HEK293 (cell line): ENCODE measurements at regions not wholly inside any gene's neighbourhood (a gene's known extent, or its start where the extent isn't known, plus 50 kb on each side); places are given as distances from the start of the nearest gene placed in this dataset.

Experiments
- CTCF ChIA-PET: fragments of 350-600 bp; formaldehyde crosslinking; extraction: SDS; loops from one replicate; lab custom pipeline; 2021; ENCODE audit warnings: antibody characterized with exemption; lab: Yijun Ruan, JAX
- POLR2A ChIA-PET: fragments of 300-600 bp; formaldehyde crosslinking; extraction: SDS; loops from one replicate; lab custom pipeline; 2020; ENCODE audit warnings: antibody characterized with exemption, inconsistent platforms; lab: Yijun Ruan, JAX
- H3K27ac ChIP-seq: fragments of 200-500 bp; sonication (Bioruptor generic); 2 replicates; pipeline ENCODE4 v1.5.1; 2014; ENCODE audit warnings: low read depth, low read length, control low read depth, inconsistent platforms; ENCODE audit errors: extremely low read depth
- H3K36me3 ChIP-seq, 2 experiments: fragments of 200-500 bp in 1 of 2; sonication (Bioruptor generic) in 1 of 2; 1 replicate in 1 of 2; 2 replicates in 1 of 2; pipeline ENCODE4 v1.5.1; 2014 to 2017; ENCODE audit warnings: inconsistent platforms in 2 of 2, low read length in 2 of 2; ENCODE audit not compliant: control insufficient read depth in 2 of 2, insufficient read depth in 1 of 2
- H3K4me1 ChIP-seq: fragments of 200-500 bp; sonication (Bioruptor generic); 2 replicates; pipeline ENCODE4 v1.5.1; 2014; ENCODE audit warnings: mild to moderate bottlenecking, low read length, inconsistent platforms; ENCODE audit not compliant: control insufficient read depth, insufficient read depth
- H3K4me3 ChIP-seq: 2 replicates; pipeline ENCODE4 v1.5.1; 2011; ENCODE audit warnings: low read depth, mild to moderate bottlenecking, control low read depth, low read length, moderate library complexity
- H3K9me3 ChIP-seq: fragments of 200-500 bp; sonication (Bioruptor generic); 2 replicates; pipeline ENCODE4 v1.5.1; 2014; ENCODE audit warnings: low read depth, low read length, inconsistent platforms; ENCODE audit not compliant: control insufficient read depth, insufficient read depth
- GLIS2 ChIP-seq: fragments of 450-650 bp; formaldehyde crosslinking; IDR thresholded peaks from 2 replicates; pipeline ENCODE4 v1.5.1; 2016; ENCODE audit warnings: missing biosample characterization, missing genetic modification characterization
- MYNN ChIP-seq: fragments of 450-650 bp; formaldehyde crosslinking; IDR thresholded peaks from 2 replicates; pipeline ENCODE4 v1.5.1; 2016; ENCODE audit warnings: missing biosample characterization, missing genetic modification characterization, borderline replicate concordance
- ZBTB48 ChIP-seq: fragments of 450-650 bp; formaldehyde crosslinking; IDR thresholded peaks from 2 replicates; pipeline ENCODE4 v1.5.1; 2016; ENCODE audit warnings: missing biosample characterization, missing genetic modification characterization
- ZNF133 ChIP-seq: fragments of 450-650 bp; formaldehyde crosslinking; IDR thresholded peaks from 2 replicates; pipeline ENCODE4 v1.5.1; 2016; ENCODE audit warnings: missing biosample characterization, missing genetic modification characterization
- ZNF146 ChIP-seq: fragments of 450-650 bp; formaldehyde crosslinking; IDR thresholded peaks from 2 replicates; pipeline ENCODE4 v1.5.1; 2016; ENCODE audit warnings: missing biosample characterization, missing genetic modification characterization
- ZNF221 ChIP-seq: fragments of 450-650 bp; formaldehyde crosslinking; IDR thresholded peaks from 2 replicates; pipeline ENCODE4 v1.5.1; 2017; ENCODE audit warnings: missing biosample characterization, missing genetic modification characterization, borderline replicate concordance
- ZNF521 ChIP-seq: fragments of 450-650 bp; formaldehyde crosslinking; IDR thresholded peaks from 2 replicates; pipeline ENCODE4 v1.5.1; 2017; ENCODE audit warnings: missing biosample characterization, mild to moderate bottlenecking, missing genetic modification characterization
- ZNF529 ChIP-seq: fragments of 450-650 bp; formaldehyde crosslinking; IDR thresholded peaks from 2 replicates; pipeline ENCODE4 v1.5.1; 2017; ENCODE audit warnings: missing genetic modification characterization, missing biosample characterization; ENCODE audit not compliant: insufficient replicate concordance
- ZNF555 ChIP-seq: fragments of 450-650 bp; formaldehyde crosslinking; conservative IDR thresholded peaks from 2 replicates; pipeline ENCODE4 v1.5.1; 2017; ENCODE audit warnings: missing biosample characterization, mild to moderate bottlenecking, missing genetic modification characterization, inconsistent platforms
- ZNF768 ChIP-seq: fragments of 450-650 bp; formaldehyde crosslinking; IDR thresholded peaks from 2 replicates; pipeline ENCODE4 v1.5.1; 2018; ENCODE audit warnings: missing biosample characterization, mild to moderate bottlenecking, missing genetic modification characterization
- TF ChIP-seq, protein P1 (sequence below): fragments of 450-650 bp; formaldehyde crosslinking; IDR thresholded peaks from 2 replicates; pipeline ENCODE4 v1.5.1; 2016; ENCODE audit warnings: missing biosample characterization, missing genetic modification characterization
- TF ChIP-seq, protein P2 (sequence below): fragments of 450-650 bp; formaldehyde crosslinking; IDR thresholded peaks from 2 replicates; pipeline ENCODE4 v1.5.1; 2016; ENCODE audit warnings: missing biosample characterization, missing genetic modification characterization
- TF ChIP-seq, protein P3 (sequence below): fragments of 450-650 bp; formaldehyde crosslinking; IDR thresholded peaks from 2 replicates; pipeline ENCODE4 v1.5.1; 2016; ENCODE audit warnings: missing biosample characterization, missing genetic modification characterization
- TF ChIP-seq, protein P4 (sequence below): fragments of 450-650 bp; formaldehyde crosslinking; IDR thresholded peaks from 2 replicates; pipeline ENCODE4 v1.5.1; 2016; ENCODE audit warnings: missing biosample characterization, missing genetic modification characterization, borderline replicate concordance

DNA sequence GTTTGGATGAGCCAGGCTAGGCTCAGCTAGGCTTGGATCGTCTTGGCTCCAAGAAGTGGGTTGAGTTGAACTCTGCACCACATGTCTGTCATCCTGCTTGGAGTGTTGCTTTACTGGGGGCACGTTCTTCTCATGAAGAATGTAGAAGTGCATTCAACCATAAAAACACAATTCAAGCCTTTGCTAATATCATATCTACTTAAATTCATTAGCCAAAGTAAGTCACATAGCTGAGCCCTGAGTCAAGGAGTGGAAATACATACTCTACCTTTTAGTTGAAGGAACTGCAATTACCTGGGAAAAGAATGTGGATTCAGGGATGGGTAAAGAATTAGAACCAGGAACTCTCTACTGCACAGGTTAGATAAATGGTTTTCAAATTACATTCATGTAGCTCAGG is 360.4 kb upstream of the KCNH7 start:
- TF ChIP-seq ZNF521 (no peak), ZNF133 (no peak), GLIS2 (tag by site-specific recombination) (no peak), MYNN (no peak), ZNF221 (no peak), ZNF146 (tag by site-specific recombination) (no peak), ZNF555 (no peak), ZNF529 (tag by site-specific recombination) (no peak), ZNF768 (no peak), ZBTB48 (tag by site-specific recombination) (no peak)
- TF ChIP-seq, protein P1, sequence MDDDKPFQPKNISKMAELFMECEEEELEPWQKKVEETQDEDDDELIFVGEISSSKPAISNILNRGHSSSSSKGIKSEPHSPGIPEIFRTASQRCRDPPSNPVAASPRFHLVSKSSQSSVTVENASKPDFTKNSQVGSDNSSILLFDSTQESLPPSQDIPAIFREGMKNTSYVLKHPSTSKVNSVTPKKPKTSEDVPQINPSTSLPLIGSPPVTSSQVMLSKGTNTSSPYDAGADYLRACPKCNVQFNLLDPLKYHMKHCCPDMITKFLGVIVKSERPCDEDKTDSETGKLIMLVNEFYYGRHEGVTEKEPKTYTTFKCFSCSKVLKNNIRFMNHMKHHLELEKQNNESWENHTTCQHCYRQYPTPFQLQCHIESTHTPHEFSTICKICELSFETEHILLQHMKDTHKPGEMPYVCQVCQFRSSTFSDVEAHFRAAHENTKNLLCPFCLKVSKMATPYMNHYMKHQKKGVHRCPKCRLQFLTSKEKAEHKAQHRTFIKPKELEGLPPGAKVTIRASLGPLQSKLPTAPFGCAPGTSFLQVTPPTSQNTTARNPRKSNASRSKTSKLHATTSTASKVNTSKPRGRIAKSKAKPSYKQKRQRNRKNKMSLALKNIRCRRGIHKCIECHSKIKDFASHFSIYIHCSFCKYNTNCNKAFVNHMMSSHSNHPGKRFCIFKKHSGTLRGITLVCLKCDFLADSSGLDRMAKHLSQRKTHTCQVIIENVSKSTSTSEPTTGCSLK (tag by site-specific recombination) = no peak
- TF ChIP-seq, protein P2, sequence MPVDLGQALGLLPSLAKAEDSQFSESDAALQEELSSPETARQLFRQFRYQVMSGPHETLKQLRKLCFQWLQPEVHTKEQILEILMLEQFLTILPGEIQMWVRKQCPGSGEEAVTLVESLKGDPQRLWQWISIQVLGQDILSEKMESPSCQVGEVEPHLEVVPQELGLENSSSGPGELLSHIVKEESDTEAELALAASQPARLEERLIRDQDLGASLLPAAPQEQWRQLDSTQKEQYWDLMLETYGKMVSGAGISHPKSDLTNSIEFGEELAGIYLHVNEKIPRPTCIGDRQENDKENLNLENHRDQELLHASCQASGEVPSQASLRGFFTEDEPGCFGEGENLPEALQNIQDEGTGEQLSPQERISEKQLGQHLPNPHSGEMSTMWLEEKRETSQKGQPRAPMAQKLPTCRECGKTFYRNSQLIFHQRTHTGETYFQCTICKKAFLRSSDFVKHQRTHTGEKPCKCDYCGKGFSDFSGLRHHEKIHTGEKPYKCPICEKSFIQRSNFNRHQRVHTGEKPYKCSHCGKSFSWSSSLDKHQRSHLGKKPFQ = no peak
- TF ChIP-seq, protein P3, sequence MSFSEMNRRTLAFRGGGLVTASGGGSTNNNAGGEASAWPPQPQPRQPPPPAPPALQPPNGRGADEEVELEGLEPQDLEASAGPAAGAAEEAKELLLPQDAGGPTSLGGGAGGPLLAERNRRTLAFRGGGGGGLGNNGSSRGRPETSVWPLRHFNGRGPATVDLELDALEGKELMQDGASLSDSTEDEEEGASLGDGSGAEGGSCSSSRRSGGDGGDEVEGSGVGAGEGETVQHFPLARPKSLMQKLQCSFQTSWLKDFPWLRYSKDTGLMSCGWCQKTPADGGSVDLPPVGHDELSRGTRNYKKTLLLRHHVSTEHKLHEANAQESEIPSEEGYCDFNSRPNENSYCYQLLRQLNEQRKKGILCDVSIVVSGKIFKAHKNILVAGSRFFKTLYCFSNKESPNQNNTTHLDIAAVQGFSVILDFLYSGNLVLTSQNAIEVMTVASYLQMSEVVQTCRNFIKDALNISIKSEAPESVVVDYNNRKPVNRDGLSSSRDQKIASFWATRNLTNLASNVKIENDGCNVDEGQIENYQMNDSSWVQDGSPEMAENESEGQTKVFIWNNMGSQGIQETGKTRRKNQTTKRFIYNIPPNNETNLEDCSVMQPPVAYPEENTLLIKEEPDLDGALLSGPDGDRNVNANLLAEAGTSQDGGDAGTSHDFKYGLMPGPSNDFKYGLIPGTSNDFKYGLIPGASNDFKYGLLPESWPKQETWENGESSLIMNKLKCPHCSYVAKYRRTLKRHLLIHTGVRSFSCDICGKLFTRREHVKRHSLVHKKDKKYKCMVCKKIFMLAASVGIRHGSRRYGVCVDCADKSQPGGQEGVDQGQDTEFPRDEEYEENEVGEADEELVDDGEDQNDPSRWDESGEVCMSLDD (tag by site-specific recombination) = no peak
- TF ChIP-seq, protein P4, sequence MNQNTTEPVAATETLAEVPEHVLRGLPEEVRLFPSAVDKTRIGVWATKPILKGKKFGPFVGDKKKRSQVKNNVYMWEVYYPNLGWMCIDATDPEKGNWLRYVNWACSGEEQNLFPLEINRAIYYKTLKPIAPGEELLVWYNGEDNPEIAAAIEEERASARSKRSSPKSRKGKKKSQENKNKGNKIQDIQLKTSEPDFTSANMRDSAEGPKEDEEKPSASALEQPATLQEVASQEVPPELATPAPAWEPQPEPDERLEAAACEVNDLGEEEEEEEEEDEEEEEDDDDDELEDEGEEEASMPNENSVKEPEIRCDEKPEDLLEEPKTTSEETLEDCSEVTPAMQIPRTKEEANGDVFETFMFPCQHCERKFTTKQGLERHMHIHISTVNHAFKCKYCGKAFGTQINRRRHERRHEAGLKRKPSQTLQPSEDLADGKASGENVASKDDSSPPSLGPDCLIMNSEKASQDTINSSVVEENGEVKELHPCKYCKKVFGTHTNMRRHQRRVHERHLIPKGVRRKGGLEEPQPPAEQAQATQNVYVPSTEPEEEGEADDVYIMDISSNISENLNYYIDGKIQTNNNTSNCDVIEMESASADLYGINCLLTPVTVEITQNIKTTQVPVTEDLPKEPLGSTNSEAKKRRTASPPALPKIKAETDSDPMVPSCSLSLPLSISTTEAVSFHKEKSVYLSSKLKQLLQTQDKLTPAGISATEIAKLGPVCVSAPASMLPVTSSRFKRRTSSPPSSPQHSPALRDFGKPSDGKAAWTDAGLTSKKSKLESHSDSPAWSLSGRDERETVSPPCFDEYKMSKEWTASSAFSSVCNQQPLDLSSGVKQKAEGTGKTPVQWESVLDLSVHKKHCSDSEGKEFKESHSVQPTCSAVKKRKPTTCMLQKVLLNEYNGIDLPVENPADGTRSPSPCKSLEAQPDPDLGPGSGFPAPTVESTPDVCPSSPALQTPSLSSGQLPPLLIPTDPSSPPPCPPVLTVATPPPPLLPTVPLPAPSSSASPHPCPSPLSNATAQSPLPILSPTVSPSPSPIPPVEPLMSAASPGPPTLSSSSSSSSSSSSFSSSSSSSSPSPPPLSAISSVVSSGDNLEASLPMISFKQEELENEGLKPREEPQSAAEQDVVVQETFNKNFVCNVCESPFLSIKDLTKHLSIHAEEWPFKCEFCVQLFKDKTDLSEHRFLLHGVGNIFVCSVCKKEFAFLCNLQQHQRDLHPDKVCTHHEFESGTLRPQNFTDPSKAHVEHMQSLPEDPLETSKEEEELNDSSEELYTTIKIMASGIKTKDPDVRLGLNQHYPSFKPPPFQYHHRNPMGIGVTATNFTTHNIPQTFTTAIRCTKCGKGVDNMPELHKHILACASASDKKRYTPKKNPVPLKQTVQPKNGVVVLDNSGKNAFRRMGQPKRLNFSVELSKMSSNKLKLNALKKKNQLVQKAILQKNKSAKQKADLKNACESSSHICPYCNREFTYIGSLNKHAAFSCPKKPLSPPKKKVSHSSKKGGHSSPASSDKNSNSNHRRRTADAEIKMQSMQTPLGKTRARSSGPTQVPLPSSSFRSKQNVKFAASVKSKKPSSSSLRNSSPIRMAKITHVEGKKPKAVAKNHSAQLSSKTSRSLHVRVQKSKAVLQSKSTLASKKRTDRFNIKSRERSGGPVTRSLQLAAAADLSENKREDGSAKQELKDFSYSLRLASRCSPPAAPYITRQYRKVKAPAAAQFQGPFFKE (tag by site-specific recombination) = no peak
- ChIA-PET CTCF (no interaction called here), POLR2A (no interaction called here)
- H3K27ac ChIP-seq = no peak overlapping the region
- H3K4me1 ChIP-seq = no peaks in the 10 kb centered on the region
- H3K9me3 ChIP-seq = no peaks in the 10 kb centered on the region
- no peak overlapping the region for H3K4me3 ChIP-seq
- no peaks in the 10 kb centered on the region for H3K36me3 ChIP-seq
